Activated T-cell treated with anti-CD3 and anti-CD28 coated beads, Interleukin-2, amount 50 U/mL, for 72 hours (primary cell): ENCODE measurements at regions not wholly inside any gene's neighbourhood (a gene's known extent, or its start where the extent isn't known, plus 50 kb on each side); places are given as distances from the start of the nearest gene placed in this dataset.
A peak's percentile ranks its signal among the peaks of the same experiment; 100 is the strongest.
"Not testable (repeated sequence)": the region's sequence is repeated elsewhere in the genome, so short reads cannot be mapped to it uniquely, and the experiment has no call there.

ENCODE experiments used
- ATAC-seq, 2 donors: fragments of 150-1000 bp; cut with Tn5 transposase; replicated peaks in 1 of 2; 2 replicates each; pipeline ENCODE4 v1.10.0; 2021; ENCODE audit warnings: moderate library complexity in 2 of 2, mild to moderate bottlenecking in 1 of 2
- DNase-seq, 2 donors: peaks; one replicate each; pipeline ENCODE4 v3.0.0; 2021 to 2022; ENCODE audit warnings: mixed read lengths in 1 of 2
- H3K27ac Mint-ChIP-seq: one replicate; pipeline ENCODE4 v1.8.0; 2022; ENCODE audit warnings: mild to moderate bottlenecking, moderate library complexity, mixed read lengths
- H3K27me3 Mint-ChIP-seq: one replicate; pipeline ENCODE4 v1.8.0; 2022; ENCODE audit warnings: low read depth, mixed read lengths
- H3K36me3 Mint-ChIP-seq, 2 donors: one replicate each; pipeline ENCODE4 v1.8.0; 2022; ENCODE audit warnings: mixed read lengths in 2 of 2, mild to moderate bottlenecking in 1 of 2; ENCODE audit not compliant: insufficient read depth in 2 of 2
- H3K4me1 Mint-ChIP-seq: one replicate; pipeline ENCODE4 v1.8.0; 2022; ENCODE audit warnings: low read depth, mixed read lengths
- H3K4me3 Mint-ChIP-seq, 2 donors: one replicate each; pipeline ENCODE4 v1.8.0; 2022; ENCODE audit warnings: mild to moderate bottlenecking in 2 of 2, mixed read lengths in 2 of 2, moderate library complexity in 2 of 2
- H3K9me3 Mint-ChIP-seq, 2 donors: one replicate each; pipeline ENCODE4 v1.8.0; 2022; ENCODE audit warnings: mixed read lengths in 2 of 2

GRCh38 chr2:2649109-2650072, 318.3 kb upstream of the MYT1L start:
- Mint-ChIP-seq H3K9me3 (no peaks in the 10 kb centered on the region), H3K4me3 (no peak overlapping the region), H3K4me1 (peaks cover 31% of the 10 kb centered on the region), H3K36me3 (no peaks in the 10 kb centered on the region), H3K27ac (no peak overlapping the region), H3K27me3 (no peaks in the 10 kb centered on the region)
- DNase-seq (no peak), ATAC-seq (no peak)

- ATAC-seq (peak in 1 of 2 donors; percentile 18), DNase-seq (no peak)
- no peaks in the 10 kb centered on the region for H3K36me3 Mint-ChIP-seq
- H3K9me3 Mint-ChIP-seq, result peaks cover 1 to 2% of the 10 kb centered on the region in 2 donors
- peaks cover 41% of the 10 kb centered on the region for H3K4me1 Mint-ChIP-seq
- no peaks in the 10 kb centered on the region for H3K27me3 Mint-ChIP-seq
- H3K4me3 Mint-ChIP-seq, result peak overlapping the region in 1 of 2 donors; percentile 3
- no peak overlapping the region for H3K27ac Mint-ChIP-seq
Measured at GRCh38 chr2:2648094-2648493, 317.0 kb upstream of the MYT1L start.

GRCh38 chr2:2647141-2647541, 316.1 kb upstream of the MYT1L start:
- H3K36me3 Mint-ChIP-seq, result no peaks in the 10 kb centered on the region
- ATAC-seq (peak; percentile 49 to 56), DNase-seq (peak; percentile 11 to 21)
- peaks cover 41% of the 10 kb centered on the region for H3K4me1 Mint-ChIP-seq
- H3K4me3 Mint-ChIP-seq, result peak overlapping the region; percentile 70 to 74
- peaks cover 1 to 2% of the 10 kb centered on the region in 2 donors for H3K9me3 Mint-ChIP-seq
- no peak overlapping the region for H3K27ac Mint-ChIP-seq
- H3K27me3 Mint-ChIP-seq, result no peaks in the 10 kb centered on the region

- H3K27me3 Mint-ChIP-seq, result no peaks in the 10 kb centered on the region
- H3K27ac Mint-ChIP-seq, result peak overlapping the region; percentile 35
- H3K9me3 Mint-ChIP-seq, result peaks cover 1 to 2% of the 10 kb centered on the region in 2 donors
- H3K4me1 Mint-ChIP-seq, result peaks cover 41% of the 10 kb centered on the region
- H3K4me3 Mint-ChIP-seq, result peak overlapping the region; percentile 70 to 74
- no peaks in the 10 kb centered on the region for H3K36me3 Mint-ChIP-seq
- DNase-seq, result peak; percentile 36 to 57
- peak; percentile 94 to 96 for ATAC-seq
Measured at GRCh38 chr2:2646433-2647051, 315.5 kb upstream of the MYT1L start.

- peaks cover 1 to 2% of the 10 kb centered on the region in 2 donors for H3K9me3 Mint-ChIP-seq
- H3K27ac Mint-ChIP-seq, result no peak overlapping the region
- no peak overlapping the region for H3K4me3 Mint-ChIP-seq
- no peaks in the 10 kb centered on the region for H3K36me3 Mint-ChIP-seq
- H3K27me3 Mint-ChIP-seq, result no peaks in the 10 kb centered on the region
- ATAC-seq (no peak), DNase-seq (no peak)
- peaks cover 41% of the 10 kb centered on the region for H3K4me1 Mint-ChIP-seq
Measured at GRCh38 chr2:2645162-2645855, 314.2 kb upstream of the MYT1L start.

- not testable (repeated sequence) for H3K4me3 Mint-ChIP-seq, H3K27me3 Mint-ChIP-seq, H3K27ac Mint-ChIP-seq, ATAC-seq, H3K9me3 Mint-ChIP-seq, H3K36me3 Mint-ChIP-seq, DNase-seq
- peaks cover 41% of the 10 kb centered on the region for H3K4me1 Mint-ChIP-seq
Measured at GRCh38 chr2:2644751-2645150, 313.7 kb upstream of the MYT1L start.

GRCh38 chr2:2644040-2644439, 313.0 kb upstream of the MYT1L start:
- Mint-ChIP-seq H3K27ac (no peak overlapping the region), H3K9me3 (peaks cover 1 to 2% of the 10 kb centered on the region in 2 donors), H3K27me3 (no peaks in the 10 kb centered on the region), H3K4me3 (no peak overlapping the region), H3K36me3 (no peaks in the 10 kb centered on the region), H3K4me1 (peaks cover 41% of the 10 kb centered on the region)
- ATAC-seq (no peak), DNase-seq (no peak)

- Mint-ChIP-seq H3K9me3 (peaks cover 1 to 2% of the 10 kb centered on the region in 2 donors), H3K4me3 (no peak overlapping the region), H3K36me3 (no peaks in the 10 kb centered on the region), H3K27ac (no peak overlapping the region), H3K4me1 (peaks cover 39% of the 10 kb centered on the region), H3K27me3 (no peaks in the 10 kb centered on the region)
- DNase-seq (no peak), ATAC-seq (no peak)
Measured at GRCh38 chr2:2642906-2643890, 312.1 kb upstream of the MYT1L start.

GRCh38 chr2:2641541-2642410, 310.7 kb upstream of the MYT1L start:
- peaks cover 25% of the 10 kb centered on the region for H3K4me1 Mint-ChIP-seq
- ATAC-seq, result no peak
- no peak overlapping the region for H3K4me3 Mint-ChIP-seq
- no peaks in the 10 kb centered on the region for H3K27me3 Mint-ChIP-seq
- H3K9me3 Mint-ChIP-seq, result peaks cover 1 to 2% of the 10 kb centered on the region in 2 donors
- H3K27ac Mint-ChIP-seq, result no peak overlapping the region
- no peak for DNase-seq
- H3K36me3 Mint-ChIP-seq, result no peaks in the 10 kb centered on the region

GRCh38 chr2:2640818-2641217, 309.7 kb upstream of the MYT1L start:
- Mint-ChIP-seq H3K4me3 (no peak overlapping the region), H3K27ac (no peak overlapping the region), H3K27me3 (no peaks in the 10 kb centered on the region), H3K4me1 (peaks cover 15% of the 10 kb centered on the region), H3K9me3 (peaks cover 1 to 2% of the 10 kb centered on the region in 2 donors), H3K36me3 (no peaks in the 10 kb centered on the region)
- no peak for DNase-seq
- no peak for ATAC-seq

GRCh38 chr2:2640371-2640770, 309.3 kb upstream of the MYT1L start:
- peaks cover 11% of the 10 kb centered on the region for H3K4me1 Mint-ChIP-seq
- H3K27ac Mint-ChIP-seq, result no peak overlapping the region
- no peaks in the 10 kb centered on the region for H3K27me3 Mint-ChIP-seq
- no peak for ATAC-seq
- peaks cover 1 to 2% of the 10 kb centered on the region in 2 donors for H3K9me3 Mint-ChIP-seq
- no peak overlapping the region for H3K4me3 Mint-ChIP-seq
- no peak for DNase-seq
- H3K36me3 Mint-ChIP-seq, result no peaks in the 10 kb centered on the region
